ENCODE measurements at regions not wholly inside any gene's neighbourhood (a gene's known extent, or its start where the extent isn't known, plus 50 kb on each side); places are given as distances from the start of the nearest gene placed in this dataset.

DNA sequence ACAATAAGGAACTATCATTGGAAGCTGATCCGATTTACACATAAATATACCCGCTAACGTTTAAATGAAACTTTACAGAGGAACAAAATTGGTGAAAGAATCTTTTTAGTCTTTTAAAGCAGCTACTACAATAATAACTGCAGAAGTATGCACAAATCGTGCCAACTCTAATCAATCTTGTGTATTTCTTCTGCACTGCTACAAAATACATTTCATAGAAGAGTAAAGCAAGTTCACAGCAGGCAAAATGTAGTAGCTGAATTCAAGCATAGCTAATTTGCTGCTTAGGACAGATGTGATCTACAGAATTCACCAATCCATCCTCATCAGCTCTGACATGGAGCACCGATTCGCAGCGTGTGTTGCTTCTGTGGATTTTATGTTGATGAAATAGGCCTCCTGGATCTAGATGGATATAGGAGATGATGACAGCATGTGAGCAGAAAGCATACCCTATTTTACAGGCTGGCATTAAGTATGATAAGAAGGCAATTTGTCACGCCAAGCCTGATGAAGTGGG is 367.3 kb upstream of the FGF13 start:
- Mint-ChIP-seq H3K4me1 (ENCODE audit: unreplicated experiment) (peaks cover 4% of the 10 kb centered on the region), H3K36me3 (ENCODE audit: low read depth, unreplicated experiment) (no peaks in the 10 kb centered on the region), H3K27me3 (ENCODE audit: unreplicated experiment) (no peaks in the 10 kb centered on the region), H3K27ac (ENCODE audit: unreplicated experiment) (no peak overlapping the region), H3K9me3 (ENCODE audit: unreplicated experiment) (no peaks in the 10 kb centered on the region), H3K4me3 (ENCODE audit: unreplicated experiment) (no peak overlapping the region)
- TF ChIP-seq, protein P1, sequence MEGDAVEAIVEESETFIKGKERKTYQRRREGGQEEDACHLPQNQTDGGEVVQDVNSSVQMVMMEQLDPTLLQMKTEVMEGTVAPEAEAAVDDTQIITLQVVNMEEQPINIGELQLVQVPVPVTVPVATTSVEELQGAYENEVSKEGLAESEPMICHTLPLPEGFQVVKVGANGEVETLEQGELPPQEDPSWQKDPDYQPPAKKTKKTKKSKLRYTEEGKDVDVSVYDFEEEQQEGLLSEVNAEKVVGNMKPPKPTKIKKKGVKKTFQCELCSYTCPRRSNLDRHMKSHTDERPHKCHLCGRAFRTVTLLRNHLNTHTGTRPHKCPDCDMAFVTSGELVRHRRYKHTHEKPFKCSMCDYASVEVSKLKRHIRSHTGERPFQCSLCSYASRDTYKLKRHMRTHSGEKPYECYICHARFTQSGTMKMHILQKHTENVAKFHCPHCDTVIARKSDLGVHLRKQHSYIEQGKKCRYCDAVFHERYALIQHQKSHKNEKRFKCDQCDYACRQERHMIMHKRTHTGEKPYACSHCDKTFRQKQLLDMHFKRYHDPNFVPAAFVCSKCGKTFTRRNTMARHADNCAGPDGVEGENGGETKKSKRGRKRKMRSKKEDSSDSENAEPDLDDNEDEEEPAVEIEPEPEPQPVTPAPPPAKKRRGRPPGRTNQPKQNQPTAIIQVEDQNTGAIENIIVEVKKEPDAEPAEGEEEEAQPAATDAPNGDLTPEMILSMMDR (IDR thresholded peaks at IDR 0.05; ENCODE audit: unreplicated experiment): no peak
- no peak for DNase-seq (ENCODE audit: low spot score)

DNA sequence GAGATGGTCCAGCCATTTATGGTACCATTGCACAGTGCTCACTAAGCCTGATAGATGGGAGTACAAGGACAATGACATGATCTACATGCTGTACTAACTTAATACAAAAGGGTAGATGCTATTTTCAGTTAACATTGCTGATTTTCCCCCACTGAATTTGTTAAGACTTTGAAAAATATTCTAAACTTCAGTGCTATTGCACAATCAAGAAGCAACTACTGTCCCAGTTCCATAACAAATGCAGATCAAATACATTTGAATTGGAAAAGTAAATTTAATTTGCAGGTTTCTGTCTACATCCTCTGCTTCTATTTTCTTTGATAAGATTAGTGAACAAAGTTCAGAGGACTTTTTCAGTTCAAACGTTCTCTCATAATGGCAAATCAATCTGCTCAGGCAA is 366.8 kb upstream of the FGF13 start:
- H3K4me3 Mint-ChIP-seq (ENCODE audit: unreplicated experiment): no peak overlapping the region

DNA sequence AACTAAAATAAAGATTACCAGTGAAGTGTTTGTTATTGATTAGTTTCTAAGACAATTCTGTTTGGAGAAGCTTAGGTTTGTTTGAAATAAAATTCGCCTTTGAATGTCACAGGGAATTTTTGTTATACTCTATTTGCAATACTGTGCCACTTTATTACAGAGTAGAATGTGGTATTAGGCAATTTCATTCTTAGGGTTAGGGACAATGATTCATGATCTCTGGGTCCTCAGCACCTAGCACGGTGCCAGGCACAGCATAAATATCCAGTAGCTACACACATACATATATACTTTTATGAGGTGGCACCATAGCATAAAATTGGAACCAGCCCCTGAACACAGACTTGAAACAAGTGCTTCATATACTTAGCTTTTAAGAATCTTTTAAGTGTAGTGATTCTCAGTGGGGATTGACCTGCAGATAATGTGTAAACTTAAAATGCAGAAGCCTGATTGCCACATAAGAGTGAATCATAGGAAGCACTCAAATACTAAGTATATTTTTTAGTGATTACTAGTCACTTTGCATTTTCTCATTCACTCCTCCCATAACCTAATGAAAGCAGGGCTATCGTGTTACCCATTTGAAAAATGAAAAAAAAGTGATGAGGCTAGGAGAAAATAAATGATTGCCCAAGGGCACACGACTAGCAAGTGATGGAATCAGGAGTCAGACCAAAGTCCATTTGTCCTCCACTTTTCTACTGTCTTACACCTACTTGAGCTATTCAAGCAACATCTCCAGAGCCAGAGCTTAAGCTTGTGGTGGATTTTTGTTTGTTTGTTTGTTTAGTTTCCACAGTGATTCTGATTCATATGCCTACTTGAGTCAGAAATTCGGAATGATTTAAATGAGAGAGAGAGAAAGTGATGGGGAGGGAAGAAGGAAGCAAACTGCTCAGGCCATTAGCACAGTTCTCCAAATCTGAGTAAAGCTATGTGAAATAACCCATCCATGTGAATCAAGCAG is 366.0 kb upstream of the FGF13 start:
- Mint-ChIP-seq H3K27me3 (ENCODE audit: unreplicated experiment) (no peaks in the 10 kb centered on the region), H3K27ac (ENCODE audit: unreplicated experiment) (no peak overlapping the region), H3K4me1 (ENCODE audit: unreplicated experiment) (peaks cover 3% of the 10 kb centered on the region), H3K9me3 (ENCODE audit: unreplicated experiment) (no peaks in the 10 kb centered on the region), H3K4me3 (ENCODE audit: unreplicated experiment) (no peak overlapping the region), H3K36me3 (ENCODE audit: low read depth, unreplicated experiment) (no peaks in the 10 kb centered on the region)
- TF ChIP-seq, protein P1 (IDR thresholded peaks at IDR 0.05; ENCODE audit: unreplicated experiment): no peak
- no peak for DNase-seq (ENCODE audit: low spot score)

More for the DNA sequence above, 366.8 kb upstream of the FGF13 start:
- no peaks in the 10 kb centered on the region for H3K27me3 Mint-ChIP-seq (ENCODE audit: unreplicated experiment)
- no peaks in the 10 kb centered on the region for H3K9me3 Mint-ChIP-seq (ENCODE audit: unreplicated experiment)
- TF ChIP-seq, protein P1 (IDR thresholded peaks at IDR 0.05; ENCODE audit: unreplicated experiment): no peak
- no peak for DNase-seq (ENCODE audit: low spot score)
- H3K4me1 Mint-ChIP-seq (ENCODE audit: unreplicated experiment): peaks cover 3% of the 10 kb centered on the region
- H3K36me3 Mint-ChIP-seq (ENCODE audit: low read depth, unreplicated experiment): no peaks in the 10 kb centered on the region
- H3K27ac Mint-ChIP-seq (ENCODE audit: unreplicated experiment): no peak overlapping the region

DNA sequence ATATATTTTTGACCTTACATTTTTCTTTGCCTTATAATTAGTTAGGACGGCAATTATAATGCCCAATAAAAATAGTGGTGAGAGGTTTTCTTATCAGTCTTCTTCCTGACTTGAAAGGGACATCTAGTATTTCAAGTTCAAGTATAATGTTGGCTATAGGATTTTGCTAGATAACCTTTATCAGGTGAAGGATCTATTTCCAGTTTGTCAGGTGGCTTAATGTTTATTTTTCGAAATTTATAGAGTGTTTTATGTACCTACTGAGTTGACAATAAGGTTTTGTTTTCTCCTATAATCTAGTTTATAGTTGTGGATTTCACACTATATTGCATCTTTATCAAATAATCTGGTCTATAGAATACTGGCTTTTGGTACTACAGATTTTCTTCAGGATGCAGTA is 351.8 kb upstream of the FGF13 start:
- Mint-ChIP-seq H3K4me3 (ENCODE audit: unreplicated experiment) (no peak overlapping the region), H3K9me3 (ENCODE audit: unreplicated experiment) (no peaks in the 10 kb centered on the region), H3K27ac (ENCODE audit: unreplicated experiment) (no peak overlapping the region), H3K27me3 (ENCODE audit: unreplicated experiment) (no peaks in the 10 kb centered on the region), H3K4me1 (ENCODE audit: unreplicated experiment) (peaks cover 18% of the 10 kb centered on the region), H3K36me3 (ENCODE audit: low read depth, unreplicated experiment) (no peaks in the 10 kb centered on the region)
- TF ChIP-seq, protein P1 (IDR thresholded peaks at IDR 0.05; ENCODE audit: unreplicated experiment): no peak
- no peak for DNase-seq (ENCODE audit: low spot score)
